ENCODE measurements at regions not wholly inside any gene's neighbourhood (a gene's known extent, or its start where the extent isn't known, plus 50 kb on each side); places are given as distances from the start of the nearest gene placed in this dataset.

- Histone ChIP-seq H3K27me3 (ENCODE audit: insufficient read depth, low read length) (no peaks in the 10 kb centered on the region), H2AFZ (ENCODE audit: low read length, unreplicated experiment) (no peak overlapping the region), H3K4me1 (ENCODE audit: control insufficient read depth, insufficient read depth, low read length, unreplicated experiment) (no peaks in the 10 kb centered on the region), H3K27ac (ENCODE audit: low read depth, low read length) (no peak overlapping the region), H3K79me2 (ENCODE audit: control insufficient read depth, insufficient read depth, low read length, unreplicated experiment) (no peaks in the 10 kb centered on the region), H3K36me3 (ENCODE audit: insufficient read depth, low read length) (no peaks in the 10 kb centered on the region), H3K4me3 (ENCODE audit: low read depth, low read length) (no peak overlapping the region)
These were observed 766.4 kb upstream of the FAM98A start for GRCh38 chr2:34365512-34365911.

- Histone ChIP-seq H3K27ac (ENCODE audit: low read depth, low read length) (no peak overlapping the region), H3K27me3 (ENCODE audit: insufficient read depth, low read length) (no peaks in the 10 kb centered on the region), H3K4me1 (ENCODE audit: control insufficient read depth, insufficient read depth, low read length, unreplicated experiment) (no peaks in the 10 kb centered on the region), H3K4me3 (ENCODE audit: low read depth, low read length) (no peak overlapping the region), H3K79me2 (ENCODE audit: control insufficient read depth, insufficient read depth, low read length, unreplicated experiment) (no peaks in the 10 kb centered on the region), H3K36me3 (ENCODE audit: insufficient read depth, low read length) (no peaks in the 10 kb centered on the region), H2AFZ (ENCODE audit: low read length, unreplicated experiment) (no peak overlapping the region)
These were observed 754.5 kb upstream of the FAM98A start for GRCh38 chr2:34353509-34354113.

- Histone ChIP-seq H3K79me2 (ENCODE audit: control insufficient read depth, insufficient read depth, low read length, unreplicated experiment) (no peaks in the 10 kb centered on the region), H3K27ac (ENCODE audit: low read depth, low read length) (no peak overlapping the region), H3K36me3 (ENCODE audit: insufficient read depth, low read length) (no peaks in the 10 kb centered on the region), H2AFZ (ENCODE audit: low read length, unreplicated experiment) (no peak overlapping the region), H3K27me3 (ENCODE audit: insufficient read depth, low read length) (no peaks in the 10 kb centered on the region), H3K4me3 (ENCODE audit: low read depth, low read length) (no peak overlapping the region), H3K4me1 (ENCODE audit: control insufficient read depth, insufficient read depth, low read length, unreplicated experiment) (no peaks in the 10 kb centered on the region)
These were observed 750.4 kb upstream of the FAM98A start for GRCh38 chr2:34349527-34349926.

GRCh38 chr2:34345030-34345429 is 745.9 kb upstream of the FAM98A start:
- Histone ChIP-seq H3K4me3 (ENCODE audit: low read depth, low read length) (no peak overlapping the region), H3K79me2 (ENCODE audit: control insufficient read depth, insufficient read depth, low read length, unreplicated experiment) (no peaks in the 10 kb centered on the region), H2AFZ (ENCODE audit: low read length, unreplicated experiment) (no peak overlapping the region), H3K36me3 (ENCODE audit: insufficient read depth, low read length) (no peaks in the 10 kb centered on the region), H3K27me3 (ENCODE audit: insufficient read depth, low read length) (no peaks in the 10 kb centered on the region), H3K4me1 (ENCODE audit: control insufficient read depth, insufficient read depth, low read length, unreplicated experiment) (no peaks in the 10 kb centered on the region), H3K27ac (ENCODE audit: low read depth, low read length) (no peak overlapping the region)

DNA sequence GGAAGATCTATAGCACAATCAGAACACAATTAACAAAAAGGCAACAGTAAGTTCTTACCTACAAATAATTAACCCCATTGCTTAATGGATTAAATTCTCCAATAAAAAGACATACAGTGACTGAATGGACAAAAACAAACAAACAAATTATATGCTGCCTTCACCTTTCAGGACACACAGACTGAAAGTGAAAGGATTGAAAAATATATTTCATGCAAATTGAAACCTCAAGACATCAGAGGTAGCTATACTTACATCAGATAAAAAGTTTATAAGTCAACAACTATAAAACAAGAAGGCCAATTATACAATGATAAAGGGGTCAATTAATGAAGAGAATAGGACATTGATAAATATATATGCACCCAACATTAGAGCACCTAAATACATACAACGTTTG is 741.2 kb upstream of the FAM98A start:
- H3K79me2 ChIP-seq (ENCODE audit: control insufficient read depth, insufficient read depth, low read length, unreplicated experiment), result no peaks in the 10 kb centered on the region
- no peak overlapping the region for H3K4me3 ChIP-seq (ENCODE audit: low read depth, low read length)
- no peak overlapping the region for H3K27ac ChIP-seq (ENCODE audit: low read depth, low read length)
- no peaks in the 10 kb centered on the region for H3K4me1 ChIP-seq (ENCODE audit: control insufficient read depth, insufficient read depth, low read length, unreplicated experiment)
- no peak overlapping the region for H2AFZ ChIP-seq (ENCODE audit: low read length, unreplicated experiment)
- H3K27me3 ChIP-seq (ENCODE audit: insufficient read depth, low read length), result no peaks in the 10 kb centered on the region
- H3K36me3 ChIP-seq (ENCODE audit: insufficient read depth, low read length), result no peaks in the 10 kb centered on the region

GRCh38 chr2:34337735-34338134 is 738.6 kb upstream of the FAM98A start:
- Histone ChIP-seq H3K36me3 (ENCODE audit: insufficient read depth, low read length) (no peaks in the 10 kb centered on the region), H3K79me2 (ENCODE audit: control insufficient read depth, insufficient read depth, low read length, unreplicated experiment) (no peaks in the 10 kb centered on the region), H2AFZ (ENCODE audit: low read length, unreplicated experiment) (no peak overlapping the region), H3K4me1 (ENCODE audit: control insufficient read depth, insufficient read depth, low read length, unreplicated experiment) (no peaks in the 10 kb centered on the region), H3K27me3 (ENCODE audit: insufficient read depth, low read length) (no peaks in the 10 kb centered on the region), H3K4me3 (ENCODE audit: low read depth, low read length) (no peak overlapping the region), H3K27ac (ENCODE audit: low read depth, low read length) (no peak overlapping the region)

GRCh38 chr2:34332813-34333212 is 733.7 kb upstream of the FAM98A start:
- Histone ChIP-seq H3K4me3 (ENCODE audit: low read depth, low read length) (no peak overlapping the region), H2AFZ (ENCODE audit: low read length, unreplicated experiment) (no peak overlapping the region), H3K79me2 (ENCODE audit: control insufficient read depth, insufficient read depth, low read length, unreplicated experiment) (no peaks in the 10 kb centered on the region), H3K36me3 (ENCODE audit: insufficient read depth, low read length) (no peaks in the 10 kb centered on the region), H3K27me3 (ENCODE audit: insufficient read depth, low read length) (no peaks in the 10 kb centered on the region), H3K27ac (ENCODE audit: low read depth, low read length) (no peak overlapping the region), H3K4me1 (ENCODE audit: control insufficient read depth, insufficient read depth, low read length, unreplicated experiment) (no peaks in the 10 kb centered on the region)

GRCh38 chr2:34320056-34320455 is 721.0 kb upstream of the FAM98A start:
- Histone ChIP-seq H3K4me3 (ENCODE audit: low read depth, low read length) (no peak overlapping the region), H3K36me3 (ENCODE audit: insufficient read depth, low read length) (no peaks in the 10 kb centered on the region), H3K27ac (ENCODE audit: low read depth, low read length) (no peak overlapping the region), H3K79me2 (ENCODE audit: control insufficient read depth, insufficient read depth, low read length, unreplicated experiment) (no peaks in the 10 kb centered on the region), H2AFZ (ENCODE audit: low read length, unreplicated experiment) (no peak overlapping the region), H3K4me1 (ENCODE audit: control insufficient read depth, insufficient read depth, low read length, unreplicated experiment) (no peaks in the 10 kb centered on the region), H3K27me3 (ENCODE audit: insufficient read depth, low read length) (no peaks in the 10 kb centered on the region)

DNA sequence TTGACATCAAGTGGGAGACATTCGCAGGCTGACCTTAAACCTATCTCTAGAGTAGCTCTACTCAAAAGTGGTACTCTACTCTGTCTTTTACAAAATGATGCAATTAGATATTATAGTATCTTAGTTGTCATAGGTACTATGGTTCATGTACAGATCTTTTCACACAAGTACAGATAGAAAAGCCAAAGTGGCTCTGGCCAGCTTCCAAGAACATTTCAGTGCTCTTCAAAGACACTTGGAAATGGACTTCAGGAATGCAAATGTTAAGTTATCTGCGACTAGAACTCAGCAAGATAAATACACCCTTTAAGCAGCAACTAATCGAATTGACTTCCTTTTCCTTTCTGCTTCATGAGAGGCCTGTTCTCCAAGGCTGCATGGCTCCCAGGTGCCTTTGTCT is 718.7 kb upstream of the FAM98A start:
- Histone ChIP-seq H3K27ac (ENCODE audit: low read depth, low read length) (no peak overlapping the region), H3K4me1 (ENCODE audit: control insufficient read depth, insufficient read depth, low read length, unreplicated experiment) (no peaks in the 10 kb centered on the region), H3K79me2 (ENCODE audit: control insufficient read depth, insufficient read depth, low read length, unreplicated experiment) (no peaks in the 10 kb centered on the region), H3K4me3 (ENCODE audit: low read depth, low read length) (no peak overlapping the region), H3K27me3 (ENCODE audit: insufficient read depth, low read length) (no peaks in the 10 kb centered on the region), H2AFZ (ENCODE audit: low read length, unreplicated experiment) (no peak overlapping the region), H3K36me3 (ENCODE audit: insufficient read depth, low read length) (no peaks in the 10 kb centered on the region)

GRCh38 chr2:34316788-34317187 is 717.7 kb upstream of the FAM98A start:
- Histone ChIP-seq H3K79me2 (ENCODE audit: control insufficient read depth, insufficient read depth, low read length, unreplicated experiment) (no peaks in the 10 kb centered on the region), H3K27me3 (ENCODE audit: insufficient read depth, low read length) (no peaks in the 10 kb centered on the region), H2AFZ (ENCODE audit: low read length, unreplicated experiment) (no peak overlapping the region), H3K4me1 (ENCODE audit: control insufficient read depth, insufficient read depth, low read length, unreplicated experiment) (no peaks in the 10 kb centered on the region), H3K36me3 (ENCODE audit: insufficient read depth, low read length) (no peaks in the 10 kb centered on the region), H3K4me3 (ENCODE audit: low read depth, low read length) (no peak overlapping the region), H3K27ac (ENCODE audit: low read depth, low read length) (no peak overlapping the region)

DNA sequence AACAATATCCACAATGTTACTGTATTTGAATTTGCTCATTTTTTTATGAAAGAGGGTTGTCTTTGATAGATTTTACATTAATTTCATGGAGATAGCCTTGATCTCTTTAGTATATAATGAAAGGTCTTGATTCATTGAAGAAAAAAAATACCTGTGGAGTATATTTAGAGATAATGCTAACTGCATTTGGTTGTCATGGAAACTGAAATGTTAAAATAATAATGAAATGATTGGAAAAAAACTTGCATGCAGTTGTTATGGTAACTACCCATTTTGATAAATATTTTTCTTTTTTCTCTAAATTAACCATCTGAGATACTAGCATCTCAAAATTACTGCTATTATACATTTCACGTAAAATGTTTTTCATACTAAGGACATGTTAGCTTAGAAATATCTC is 712.7 kb upstream of the FAM98A start:
- Histone ChIP-seq H2AFZ (ENCODE audit: low read length, unreplicated experiment) (no peak overlapping the region), H3K4me3 (ENCODE audit: low read depth, low read length) (no peak overlapping the region), H3K27ac (ENCODE audit: low read depth, low read length) (no peak overlapping the region), H3K27me3 (ENCODE audit: insufficient read depth, low read length) (no peaks in the 10 kb centered on the region), H3K4me1 (ENCODE audit: control insufficient read depth, insufficient read depth, low read length, unreplicated experiment) (no peaks in the 10 kb centered on the region), H3K36me3 (ENCODE audit: insufficient read depth, low read length) (no peaks in the 10 kb centered on the region), H3K79me2 (ENCODE audit: control insufficient read depth, insufficient read depth, low read length, unreplicated experiment) (no peaks in the 10 kb centered on the region)
